GM21576 (cell line): ENCODE measurements at regions not wholly inside any gene's neighbourhood (a gene's known extent, or its start where the extent isn't known, plus 50 kb on each side); places are given as distances from the start of the nearest gene placed in this dataset.

Experiments used
- ATAC-seq: cut with Tn5 transposase; IDR thresholded peaks from one replicate; pipeline ENCODE4 v1.9.1; 2021; ENCODE audit warnings: mild to moderate bottlenecking, moderate library complexity; ENCODE audit not compliant: unreplicated experiment

GRCh38 chr12:81963026-81963425 lies 203.9 kb upstream of the PPFIA2 start:
- no peak for ATAC-seq

DNA sequence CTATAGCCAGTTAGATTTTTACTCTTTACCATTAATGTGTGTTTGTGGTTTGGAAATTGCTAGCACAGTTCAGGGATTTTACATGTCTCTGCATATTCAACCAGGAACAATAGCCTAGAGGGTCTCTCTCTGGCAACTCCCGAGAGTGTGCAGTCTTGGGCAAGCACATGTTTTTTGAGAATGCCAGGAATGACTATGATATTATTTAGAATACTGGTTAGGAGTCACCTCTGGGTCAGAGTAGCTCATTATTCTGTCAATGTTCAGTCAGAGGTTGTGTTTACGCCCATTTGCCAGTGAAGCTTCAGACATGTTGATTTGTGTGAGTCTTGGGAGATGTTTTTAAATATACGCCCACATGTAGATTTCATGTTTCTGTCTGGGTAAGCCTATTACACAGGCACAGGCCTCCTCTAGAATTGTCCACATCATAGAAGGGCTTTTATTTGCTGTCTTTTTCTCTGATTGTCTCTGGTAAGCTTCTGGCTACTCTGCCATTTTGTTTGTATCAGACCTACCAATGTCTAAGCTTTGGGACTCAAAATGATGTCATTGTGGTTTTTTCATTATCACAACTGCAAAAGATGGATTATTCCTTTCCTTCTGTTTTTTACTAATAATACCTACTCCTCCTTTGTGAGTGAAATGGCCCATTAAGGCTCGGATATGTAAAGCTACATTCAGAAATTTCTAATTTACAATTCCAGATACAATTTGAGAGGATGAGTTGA lies 203.1 kb upstream of the PPFIA2 start:
- no peak for ATAC-seq

- no peak for ATAC-seq
Observed at GRCh38 chr12:81958406-81958805, 199.3 kb upstream of the PPFIA2 start.

DNA sequence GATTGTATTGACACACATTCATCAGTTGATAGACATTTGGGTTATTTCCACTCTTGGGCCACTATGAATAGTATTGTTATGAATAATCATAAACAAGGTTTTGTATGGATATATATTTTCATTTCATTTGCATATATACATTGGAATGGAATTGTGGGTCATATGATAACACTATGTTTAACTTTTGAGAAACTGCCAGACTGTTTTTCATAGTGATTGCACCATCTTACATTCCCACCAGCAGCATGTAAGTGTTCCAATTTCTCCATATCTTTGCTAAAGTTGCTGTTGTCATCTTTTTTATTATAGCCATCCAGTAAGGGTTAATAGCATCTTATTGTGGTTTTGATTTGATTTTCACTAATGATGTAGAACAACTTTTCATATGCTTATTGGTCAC lies 198.5 kb upstream of the PPFIA2 start:
- no peak for ATAC-seq

- no peak for ATAC-seq
Observed at GRCh38 chr12:81956468-81956860, 197.3 kb upstream of the PPFIA2 start.

- no peak for ATAC-seq
Observed at GRCh38 chr12:81953541-81953940, 194.4 kb upstream of the PPFIA2 start.

DNA sequence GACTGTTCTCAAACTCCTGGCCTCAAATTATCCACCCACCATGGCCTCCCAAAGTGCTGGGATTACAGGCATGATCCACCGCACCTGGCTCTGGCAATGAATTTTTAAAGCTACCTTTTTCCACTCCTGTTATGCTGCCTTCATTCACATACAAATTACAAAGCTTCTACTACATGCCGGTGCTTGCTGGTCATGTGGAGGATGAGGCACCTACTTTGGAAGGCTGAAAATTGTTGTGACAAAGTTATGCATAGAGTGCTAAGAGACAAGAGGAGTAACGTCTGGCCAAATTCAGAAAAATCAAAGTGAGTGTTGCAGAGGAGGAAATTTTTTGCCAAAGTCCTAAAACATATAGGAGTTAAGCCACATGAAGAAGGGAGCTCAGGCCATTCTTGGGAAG lies 191.7 kb upstream of the PPFIA2 start:
- no peak for ATAC-seq

DNA sequence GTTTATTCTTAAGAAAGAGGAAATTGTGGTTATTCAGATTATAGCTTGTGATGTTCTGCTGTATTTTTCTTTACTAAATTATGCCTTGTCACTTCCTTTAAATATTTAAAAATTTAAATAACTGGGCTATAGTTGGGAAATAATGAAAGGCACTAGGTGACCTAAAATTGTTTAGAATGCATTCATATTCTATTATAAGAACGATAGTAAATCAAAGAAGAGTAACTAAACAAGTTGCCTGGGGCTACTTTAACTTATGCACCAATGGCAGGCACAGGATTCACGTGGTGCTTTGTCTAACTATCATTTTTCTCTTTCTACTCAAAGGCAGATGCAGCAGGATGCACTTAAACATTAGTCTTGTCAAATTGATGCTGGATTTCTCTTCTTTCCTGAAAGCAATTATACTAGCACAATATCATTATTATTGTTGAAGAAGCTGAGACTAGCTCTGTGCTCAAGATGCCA lies 190.7 kb upstream of the PPFIA2 start:
- ATAC-seq: no peak

- no peak for ATAC-seq
Observed at GRCh38 chr12:81949416-81949815, 190.3 kb upstream of the PPFIA2 start.

DNA sequence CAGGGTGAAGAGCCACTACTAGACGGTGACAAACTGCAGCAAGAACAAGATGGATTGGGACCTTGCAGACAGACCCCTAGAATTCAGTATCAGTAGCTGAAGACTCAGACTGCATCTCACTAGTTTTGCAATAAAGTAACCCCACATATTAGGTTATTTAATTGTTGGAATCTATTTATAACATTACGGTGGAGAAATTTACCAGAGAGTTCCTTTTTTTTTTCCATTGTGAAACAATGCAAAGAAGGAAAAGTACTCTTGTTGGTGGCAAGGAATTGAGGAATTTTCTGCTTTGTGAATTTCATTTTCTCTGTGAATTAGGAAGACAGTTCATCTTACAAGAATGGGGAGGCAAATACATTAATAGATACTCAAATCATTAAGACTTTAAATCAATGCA lies 185.7 kb upstream of the PPFIA2 start:
- ATAC-seq: no peak

GRCh38 chr12:81942594-81942993 lies 183.4 kb upstream of the PPFIA2 start:
- no peak for ATAC-seq

GRCh38 chr12:81930037-81930436 lies 170.9 kb upstream of the PPFIA2 start:
- no peak for ATAC-seq

GRCh38 chr12:81896771-81897170 lies 137.6 kb upstream of the PPFIA2 start:
- ATAC-seq: no peak

GRCh38 chr12:81888961-81889360 lies 129.8 kb upstream of the PPFIA2 start:
- no peak for ATAC-seq

- ATAC-seq: no peak
Observed at GRCh38 chr12:81888106-81888740, 129.1 kb upstream of the PPFIA2 start.

- ATAC-seq: no peak
Observed at GRCh38 chr12:81874586-81874985, 115.4 kb upstream of the PPFIA2 start.

DNA sequence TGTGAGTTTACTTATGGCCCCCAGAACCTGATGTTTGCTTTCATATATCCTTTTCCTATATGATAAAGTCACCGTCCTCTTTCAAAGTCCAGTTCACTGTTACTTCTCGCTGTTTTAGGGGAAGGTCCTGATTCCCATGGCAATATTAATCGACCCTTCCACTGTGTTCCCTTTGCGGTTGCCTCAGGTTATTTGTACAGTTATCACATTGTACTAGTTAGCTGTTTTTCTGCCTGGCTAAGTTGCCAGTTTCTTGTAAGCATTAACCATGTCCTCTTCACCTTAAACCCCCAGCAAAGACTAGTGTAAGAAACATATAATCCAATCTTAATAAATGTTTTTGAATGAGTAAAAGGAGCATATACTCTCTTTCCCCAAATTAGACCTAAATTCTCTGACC lies 115.0 kb upstream of the PPFIA2 start:
- no peak for ATAC-seq

GRCh38 chr12:81872400-81872799 lies 113.2 kb upstream of the PPFIA2 start:
- ATAC-seq: no peak

DNA sequence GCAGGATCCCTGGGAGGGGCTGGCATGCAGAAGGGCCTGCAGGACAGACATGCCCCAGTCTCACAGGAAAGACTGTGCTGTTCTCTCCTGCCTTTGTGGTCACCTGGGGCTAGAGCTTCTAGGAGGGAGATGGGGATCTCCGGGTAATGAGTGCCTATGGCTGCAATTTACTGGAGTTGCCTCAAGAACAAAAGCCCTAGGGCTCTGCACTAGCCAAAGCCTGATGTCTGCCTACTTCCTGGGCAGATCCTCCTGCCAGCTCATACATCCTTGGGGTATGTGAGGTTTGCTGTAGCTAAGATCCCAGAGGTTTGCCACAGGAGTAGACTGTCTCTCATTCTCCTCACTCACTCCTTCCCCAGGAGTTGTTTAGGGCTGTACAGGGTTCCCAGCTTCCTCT lies 106.9 kb upstream of the PPFIA2 start:
- ATAC-seq: no peak

DNA sequence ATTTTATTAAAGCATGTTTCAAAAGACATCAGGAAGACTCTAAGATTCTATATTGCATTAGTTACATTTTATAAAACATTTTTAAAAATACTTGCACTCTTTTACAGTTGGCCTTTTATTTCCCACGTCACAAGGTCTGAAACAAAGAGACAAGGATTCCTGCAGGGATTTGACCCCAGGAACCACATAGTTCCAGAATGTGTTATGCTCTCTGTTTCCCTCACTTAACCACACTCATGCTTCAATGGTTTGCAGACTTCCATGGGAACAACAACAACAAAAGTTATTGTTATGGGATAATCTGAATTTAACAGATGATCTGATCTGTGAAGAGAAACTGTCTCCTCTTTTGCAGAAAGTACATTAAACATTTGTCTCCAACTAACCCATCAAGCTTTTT lies 104.3 kb upstream of the PPFIA2 start:
- no peak for ATAC-seq

DNA sequence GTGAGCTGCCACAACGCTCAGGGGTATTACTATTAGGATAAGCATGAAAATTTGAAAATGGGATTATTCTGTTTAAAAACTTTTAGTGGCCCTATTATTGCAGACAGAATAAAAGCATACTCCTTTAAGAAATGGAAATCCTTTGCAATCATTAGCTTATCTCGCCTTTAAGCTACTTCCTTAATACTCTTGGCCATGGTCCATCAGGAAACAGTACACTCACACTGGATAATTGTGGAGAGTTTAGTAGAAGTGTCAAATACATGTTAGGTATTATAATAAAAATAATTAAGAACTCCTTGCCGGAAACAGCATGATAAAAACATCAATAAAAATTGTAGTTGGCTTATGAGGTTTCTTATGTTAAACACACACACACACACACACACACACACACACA lies 100.4 kb upstream of the PPFIA2 start:
- ATAC-seq: no peak

- ATAC-seq: no peak
Observed at GRCh38 chr12:81843599-81843998, 84.4 kb upstream of the PPFIA2 start.

- ATAC-seq: no peak
Observed at GRCh38 chr12:81835783-81836182, 76.6 kb upstream of the PPFIA2 start.
